22Rv1 (cell line): ENCODE measurements at regions not wholly inside any gene's neighbourhood (a gene's known extent, or its start where the extent isn't known, plus 50 kb on each side); places are given as distances from the start of the nearest gene placed in this dataset.
"Not testable (repeated sequence)": the region's sequence is repeated elsewhere in the genome, so short reads cannot be mapped to it uniquely, and the experiment has no call there.

ENCODE experiments used
- H3K27ac ChIP-seq: fragments of 450-650 bp; 2 replicates; pipeline ENCODE4 v1.5.1; 2017
- CTCF ChIP-seq: fragments of 450-650 bp; IDR thresholded peaks from 2 replicates; pipeline ENCODE4 v1.5.1; 2017; ENCODE audit warnings: mild to moderate bottlenecking
- ZFX ChIP-seq: fragments of 450-650 bp; IDR thresholded peaks from 2 replicates; pipeline ENCODE4 v1.6.1; 2017; ENCODE audit warnings: antibody characterized with exemption, borderline replicate concordance

DNA sequence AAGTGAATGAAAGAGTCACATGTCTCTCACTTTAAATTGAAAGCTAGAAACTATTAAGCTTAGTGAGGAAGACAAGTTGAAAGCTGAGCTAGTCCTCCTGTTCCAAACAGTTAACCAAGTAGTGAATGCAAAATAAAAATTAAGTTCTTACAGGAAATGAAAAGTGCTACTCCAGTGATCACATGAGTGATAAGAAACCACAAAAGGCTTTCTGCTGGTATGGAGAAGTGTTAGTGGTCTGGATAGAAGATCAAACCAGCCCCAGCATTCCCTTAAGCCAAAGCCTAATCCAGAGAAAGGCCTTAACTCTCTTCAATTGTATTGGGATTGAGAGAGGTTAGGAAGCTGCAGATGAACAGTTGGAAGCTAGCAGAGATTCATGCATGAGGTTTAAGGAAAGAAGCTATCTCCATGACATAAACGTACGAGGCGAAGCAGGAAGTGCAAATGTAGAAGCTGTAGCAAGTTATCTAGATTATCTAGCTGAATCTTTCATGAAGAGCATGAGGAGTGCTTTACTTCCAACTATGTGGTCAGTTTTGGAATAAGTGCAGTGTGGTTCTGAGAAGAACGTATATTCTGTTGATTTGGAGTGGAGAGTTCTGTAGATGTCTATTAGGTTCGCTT, 261.6 kb downstream of the MDFIC start:
- TF ChIP-seq ZFX (no peak), CTCF (no peak)
- no peak overlapping the region for H3K27ac ChIP-seq

GRCh38 chr7:115178835-115179234, 256.9 kb downstream of the MDFIC start:
- TF ChIP-seq CTCF: no peak
- TF ChIP-seq ZFX: no peak
- no peak overlapping the region for H3K27ac ChIP-seq

DNA sequence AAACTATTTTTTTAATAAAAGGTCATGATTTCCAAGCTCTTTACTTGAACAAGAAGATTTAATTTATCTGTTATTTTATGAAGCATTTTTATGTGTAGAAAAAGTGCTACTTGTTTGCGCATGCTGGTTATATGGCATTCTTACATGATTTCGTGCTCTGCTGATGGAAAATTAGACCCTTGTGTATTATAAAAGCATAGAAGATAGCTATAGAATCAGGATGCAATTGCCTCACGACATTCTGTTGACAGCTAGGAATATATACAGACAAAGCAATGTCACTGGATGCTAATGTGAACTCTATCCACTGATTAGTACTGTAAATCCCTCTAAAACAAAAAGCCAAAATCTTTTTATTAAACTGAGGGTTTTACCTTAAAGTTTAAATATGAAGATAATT, 255.9 kb downstream of the MDFIC start:
- TF ChIP-seq CTCF (no peak), ZFX (no peak)
- H3K27ac ChIP-seq: no peak overlapping the region

DNA sequence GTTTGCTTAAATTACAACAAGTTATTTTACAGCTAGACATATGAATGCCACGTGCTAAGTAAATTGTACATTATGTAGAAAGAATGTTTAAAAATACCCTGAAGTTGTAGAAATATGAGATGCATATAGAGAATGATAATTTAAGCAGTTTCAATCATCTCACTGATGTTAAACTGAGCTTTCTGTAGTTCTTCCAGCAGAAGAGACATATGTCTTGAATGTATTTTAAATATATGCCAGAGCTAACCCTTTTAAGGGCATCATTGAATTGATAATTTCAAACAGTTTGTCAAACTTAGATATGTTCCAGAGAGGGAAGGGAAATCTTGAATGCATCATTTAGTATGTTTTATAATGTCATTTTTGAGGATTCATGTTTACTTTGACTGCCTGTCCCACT, 255.2 kb downstream of the MDFIC start:
- TF ChIP-seq CTCF (no peak), ZFX (no peak)
- no peak overlapping the region for H3K27ac ChIP-seq

- H3K27ac ChIP-seq: not testable (repeated sequence)
Observed at GRCh38 chr7:115172397-115172796, 250.5 kb downstream of the MDFIC start.

DNA sequence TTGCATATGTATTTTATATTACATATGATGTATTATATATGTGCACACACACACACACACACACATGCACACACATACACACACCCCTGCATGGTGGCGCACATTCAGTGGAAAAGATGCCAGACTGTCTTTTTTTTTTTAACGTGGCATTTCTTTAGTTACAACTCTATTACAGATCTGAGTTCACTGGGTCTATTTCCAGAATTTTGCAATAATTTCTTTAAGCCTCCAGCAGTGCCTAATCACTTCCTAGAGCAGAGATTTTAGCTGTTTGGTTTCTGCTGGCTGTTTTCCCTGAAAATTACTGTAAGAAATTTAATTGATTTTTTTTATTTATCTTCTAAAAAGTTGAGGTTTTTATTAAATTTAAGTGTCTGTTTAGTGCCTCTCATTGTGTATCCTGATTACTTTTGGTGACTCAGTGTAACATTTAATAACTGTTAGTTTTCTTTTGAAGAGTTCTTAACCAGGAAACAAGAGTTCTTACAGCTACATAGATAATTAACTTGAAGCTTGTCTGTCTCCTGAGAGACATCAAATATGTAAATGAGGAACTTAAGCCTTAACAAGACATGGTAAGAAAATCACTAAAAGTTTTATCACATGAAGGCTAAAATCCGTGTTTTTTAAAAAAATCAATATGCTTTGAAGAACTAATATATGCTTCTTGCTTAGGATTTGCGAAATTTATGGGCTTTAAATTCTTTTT, 232.0 kb downstream of the MDFIC start:
- H3K27ac ChIP-seq: no peak overlapping the region
- TF ChIP-seq CTCF (no peak), ZFX (no peak)

DNA sequence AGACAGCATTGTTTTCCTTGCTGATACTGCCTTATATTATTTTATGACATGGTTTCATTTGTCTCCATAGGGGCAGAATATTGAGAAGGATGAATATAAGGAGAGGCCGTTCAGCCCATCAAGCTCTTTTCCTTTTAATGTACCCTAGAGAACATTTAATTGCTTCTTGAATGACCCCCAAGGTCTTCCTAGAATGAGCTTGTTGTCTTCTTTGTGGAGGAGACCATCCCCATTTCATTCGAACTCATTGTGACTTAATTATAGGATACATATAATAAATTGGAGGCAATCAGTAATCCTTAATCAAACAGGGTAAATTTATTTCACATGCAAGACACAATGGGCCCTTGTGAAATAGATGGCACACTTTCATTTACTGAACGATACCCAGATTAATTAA, 231.3 kb downstream of the MDFIC start:
- H3K27ac ChIP-seq: no peak overlapping the region
- TF ChIP-seq ZFX (no peak), CTCF (no peak)
